Neural cell (in vitro differentiated cells): ENCODE measurements at regions not wholly inside any gene's neighbourhood (a gene's known extent, or its start where the extent isn't known, plus 50 kb on each side); places are given as distances from the start of the nearest gene placed in this dataset.

ENCODE experiments used
- H2AFZ ChIP-seq: fragments of 200-600, 300-800 bp; sonication (generic), shearing (Covaris generic); 2 replicates; pipeline ENCODE4 v1.6.0; 2014; ENCODE audit warnings: low read depth, mild to moderate bottlenecking, antibody characterized with exemption, low read length, moderate library complexity
- H3F3A ChIP-seq: fragments of 200-600 bp; shearing (Covaris generic); 2 replicates; pipeline ENCODE4 v1.6.1; 2016; ENCODE audit warnings: mild to moderate bottlenecking, moderate library complexity, mixed read lengths, antibody characterized with exemption, low read length; ENCODE audit not compliant: insufficient read depth, poor library complexity, severe bottlenecking
- H3K27ac ChIP-seq: fragments of 200-600, 300-800 bp; sonication (generic), shearing (Covaris generic); 2 replicates; pipeline ENCODE4 v1.5.1; 2014; ENCODE audit warnings: mild to moderate bottlenecking, low read length, moderate library complexity
- H3K27me3 ChIP-seq: fragments of 300-800, 200-600 bp; sonication (generic), shearing (Covaris generic); 2 replicates; pipeline ENCODE4 v1.6.0; 2014; ENCODE audit warnings: mild to moderate bottlenecking, low read depth, low read length, moderate library complexity; ENCODE audit not compliant: insufficient read depth
- H3K36me3 ChIP-seq: fragments of 300-800, 200-600 bp; sonication (generic), shearing (Covaris generic); 2 replicates; pipeline ENCODE4 v1.5.1; 2014; ENCODE audit warnings: mild to moderate bottlenecking, antibody characterized with exemption, low read length, moderate library complexity; ENCODE audit not compliant: insufficient read depth
- H3K4me2 ChIP-seq: fragments of 300-800, 200-600 bp; sonication (generic), shearing (Covaris generic); 2 replicates; pipeline ENCODE4 v1.6.0; 2014; ENCODE audit warnings: mild to moderate bottlenecking, low read length
- H3K4me3 ChIP-seq: fragments of 300-800, 200-600 bp; sonication (generic), shearing (Covaris generic); 2 replicates; pipeline ENCODE4 v1.5.1; 2014; ENCODE audit warnings: mild to moderate bottlenecking, low read length, moderate library complexity
- H3K79me2 ChIP-seq: fragments of 200-600 bp; shearing (Covaris generic); replicated peaks from 2 replicates; pipeline ENCODE4 v1.6.0; 2014; ENCODE audit warnings: mild to moderate bottlenecking, low read length, moderate library complexity; ENCODE audit not compliant: insufficient read depth
- H3K9ac ChIP-seq: fragments of 300-800, 200-600 bp; sonication (generic), shearing (Covaris generic); 2 replicates; pipeline ENCODE4 v1.6.1; 2016; ENCODE audit warnings: mild to moderate bottlenecking, low read length, mixed read lengths
- H3K9me2 ChIP-seq: fragments of 200-600 bp; shearing (Covaris generic); 2 replicates; pipeline ENCODE4 v1.6.1; 2016; ENCODE audit warnings: mild to moderate bottlenecking, low read length, mixed read lengths; ENCODE audit not compliant: insufficient read depth
- H3K9me3 ChIP-seq: fragments of 200-600, 300-800 bp; sonication (generic), shearing (Covaris generic); 2 replicates; pipeline ENCODE4 v1.6.1; 2016; ENCODE audit warnings: mild to moderate bottlenecking, mixed run types, low read length, moderate library complexity, mixed read lengths
- H4K20me1 ChIP-seq: fragments of 200-600 bp; shearing (Covaris generic); 2 replicates; pipeline ENCODE4 v1.6.1; 2016; ENCODE audit warnings: mild to moderate bottlenecking, mixed run types; ENCODE audit not compliant: insufficient read depth
- CTCF ChIP-seq: fragments of 450-650 bp; IDR thresholded peaks from 2 replicates; pipeline ENCODE4 v1.5.1; 2014; ENCODE audit warnings: antibody characterized with exemption, mild to moderate bottlenecking, moderate library complexity; ENCODE audit not compliant: poor library complexity, severe bottlenecking
- EP300 ChIP-seq: fragments of 450-650 bp; conservative IDR thresholded peaks from 2 replicates; pipeline ENCODE4 v1.6.1; 2014; ENCODE audit warnings: antibody characterized with exemption, mild to moderate bottlenecking, moderate library complexity; ENCODE audit not compliant: poor library complexity, severe bottlenecking
- EZH2 ChIP-seq: fragments of 200-600, 300-800 bp; shearing (Covaris generic), sonication (generic); IDR thresholded peaks from 2 replicates; pipeline ENCODE4 v1.6.1; 2014; ENCODE audit warnings: antibody characterized with exemption, low read length, borderline replicate concordance, mild to moderate bottlenecking; ENCODE audit not compliant: insufficient read depth, poor library complexity, severe bottlenecking
- MXI1 ChIP-seq: fragments of 450-650 bp; conservative IDR thresholded peaks from 2 replicates; pipeline ENCODE4 v1.6.1; 2014; ENCODE audit warnings: antibody characterized with exemption, mild to moderate bottlenecking; ENCODE audit not compliant: poor library complexity, severe bottlenecking
- POLR2AphosphoS5 ChIP-seq: IDR thresholded peaks from 2 replicates; pipeline ENCODE4 v1.6.1; 2012
- RAD21 ChIP-seq: fragments of 450-650 bp; conservative IDR thresholded peaks from 2 replicates; pipeline ENCODE4 v1.6.1; 2014; ENCODE audit warnings: antibody characterized with exemption, mild to moderate bottlenecking, moderate library complexity
- REST ChIP-seq: IDR thresholded peaks from 2 replicates; pipeline ENCODE4 v1.6.1; 2012; ENCODE audit warnings: borderline replicate concordance
- SMC3 ChIP-seq: fragments of 450-650 bp; conservative IDR thresholded peaks from 2 replicates; pipeline ENCODE4 v1.6.1; 2014; ENCODE audit warnings: antibody characterized with exemption, mild to moderate bottlenecking, moderate library complexity; ENCODE audit not compliant: poor library complexity
- TAF1 ChIP-seq: IDR thresholded peaks from 2 replicates; pipeline ENCODE4 v1.6.1; 2012; ENCODE audit warnings: low read depth

GRCh38 chr6:22081709-22082108, 215.1 kb downstream of the PRL start:
- H3K27ac ChIP-seq: no peak overlapping the region
- no peak overlapping the region for H3K9ac ChIP-seq
- no peaks in the 10 kb centered on the region for H3K27me3 ChIP-seq
- H3K9me3 ChIP-seq: peaks cover 4% of the 10 kb centered on the region
- H3K36me3 ChIP-seq: no peaks in the 10 kb centered on the region
- no peak overlapping the region for H3K4me2 ChIP-seq
- no peaks in the 10 kb centered on the region for H3K79me2 ChIP-seq
- no peaks in the 10 kb centered on the region for H3K9me2 ChIP-seq
- H4K20me1 ChIP-seq: no peaks in the 10 kb centered on the region
- TF ChIP-seq EZH2: no peak
- TF ChIP-seq TAF1: no peak
- TF ChIP-seq MXI1: no peak
- TF ChIP-seq EP300: no peak
- no peak for TF ChIP-seq CTCF
- no peak for TF ChIP-seq RAD21
- no peaks in the 10 kb centered on the region for H3F3A ChIP-seq
- no peak overlapping the region for H2AFZ ChIP-seq
- no peak overlapping the region for H3K4me3 ChIP-seq

GRCh38 chr6:22082218-22082617, 214.6 kb downstream of the PRL start:
- Histone ChIP-seq H3K9me2 (no peaks in the 10 kb centered on the region), H4K20me1 (no peaks in the 10 kb centered on the region), H3K27me3 (no peaks in the 10 kb centered on the region), H3K9me3 (peaks cover 4% of the 10 kb centered on the region), H3F3A (no peaks in the 10 kb centered on the region), H3K4me2 (no peak overlapping the region), H3K9ac (no peak overlapping the region), H3K36me3 (no peaks in the 10 kb centered on the region), H3K79me2 (no peaks in the 10 kb centered on the region), H2AFZ (no peak overlapping the region), H3K4me3 (no peak overlapping the region), H3K27ac (no peak overlapping the region)
- TF ChIP-seq POLR2AphosphoS5: no peak

GRCh38 chr6:22083119-22083518, 213.7 kb downstream of the PRL start:
- no peaks in the 10 kb centered on the region for H3K27me3 ChIP-seq
- no peaks in the 10 kb centered on the region for H3K79me2 ChIP-seq
- no peak overlapping the region for H2AFZ ChIP-seq
- H3K9me2 ChIP-seq: no peaks in the 10 kb centered on the region
- no peak overlapping the region for H3K4me3 ChIP-seq
- no peak overlapping the region for H3K9ac ChIP-seq
- TF ChIP-seq POLR2AphosphoS5: no peak
- no peak for TF ChIP-seq REST
- no peak for TF ChIP-seq EZH2
- no peak for TF ChIP-seq EP300
- no peak for TF ChIP-seq RAD21
- TF ChIP-seq SMC3: no peak
- TF ChIP-seq MXI1: no peak
- TF ChIP-seq TAF1: no peak
- TF ChIP-seq CTCF: no peak
- no peaks in the 10 kb centered on the region for H4K20me1 ChIP-seq
- H3F3A ChIP-seq: no peaks in the 10 kb centered on the region
- no peak overlapping the region for H3K4me2 ChIP-seq
- no peak overlapping the region for H3K27ac ChIP-seq
- no peaks in the 10 kb centered on the region for H3K36me3 ChIP-seq
- H3K9me3 ChIP-seq: peaks cover 4% of the 10 kb centered on the region
